IPS-11a (cell line): ENCODE measurements at regions not wholly inside any gene's neighbourhood (a gene's known extent, or its start where the extent isn't known, plus 50 kb on each side); places are given as distances from the start of the nearest gene placed in this dataset.

Experiments
- H3K4me3 ChIP-seq: one replicate; pipeline ENCODE4 v1.5.1; 2013; ENCODE audit warnings: low read depth, low read length, control low read depth

DNA sequence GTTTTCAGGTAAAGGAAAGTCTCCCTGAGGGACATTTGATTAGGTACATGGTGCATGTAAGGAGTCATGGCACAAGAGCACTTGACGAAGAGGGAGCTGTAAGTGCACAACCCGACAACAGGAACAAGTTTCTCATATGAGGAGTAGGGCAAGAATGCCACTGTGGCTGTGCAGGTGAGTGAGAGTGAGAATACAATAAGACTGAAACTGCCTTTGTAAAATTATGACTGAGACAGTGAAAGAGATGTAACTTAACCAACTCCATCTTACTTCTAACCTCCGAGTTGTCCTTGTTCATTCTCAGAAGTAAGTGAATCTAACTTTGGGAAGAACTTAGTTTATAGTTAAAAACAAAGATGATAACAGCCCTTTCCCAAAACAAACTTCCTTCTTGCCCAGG is 1025.8 kb upstream of the CNTNAP5 start:
- no peak overlapping the region for H3K4me3 ChIP-seq

- H3K4me3 ChIP-seq = no peak overlapping the region
Observed at GRCh38 chr2:122999821-123000220, 1025.3 kb upstream of the CNTNAP5 start.

DNA sequence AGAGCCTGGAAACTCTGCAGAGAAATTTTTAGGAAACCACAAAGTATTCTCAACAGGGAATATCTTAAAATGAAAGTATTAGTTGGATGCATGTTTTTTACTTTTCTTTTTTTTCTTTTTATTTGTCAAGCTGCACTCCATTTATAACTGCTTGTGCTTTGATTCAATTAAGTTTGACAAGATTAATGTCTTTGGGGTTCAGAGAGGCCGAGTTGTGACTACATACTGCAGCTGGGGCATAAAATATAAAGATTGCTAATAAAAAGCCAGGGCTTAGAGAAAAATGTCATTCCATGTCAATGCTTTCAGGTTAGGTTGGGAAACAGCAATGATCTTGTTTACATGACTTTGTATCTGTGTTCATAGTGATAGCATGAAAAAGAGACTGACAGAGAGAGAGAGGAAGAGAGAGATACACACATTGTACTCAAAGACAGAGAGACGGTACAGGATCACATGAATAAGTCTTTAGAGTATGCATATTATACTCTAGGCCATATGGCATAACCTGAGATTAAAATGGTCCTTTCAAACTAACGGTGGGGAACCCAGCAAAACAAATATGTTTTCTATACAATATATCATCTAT is 1022.3 kb upstream of the CNTNAP5 start:
- H3K4me3 ChIP-seq = no peak overlapping the region

- no peak overlapping the region for H3K4me3 ChIP-seq
Observed at GRCh38 chr2:123015186-123015585, 1009.9 kb upstream of the CNTNAP5 start.

- no peak overlapping the region for H3K4me3 ChIP-seq
Observed at GRCh38 chr2:123035541-123035940, 989.5 kb upstream of the CNTNAP5 start.

DNA sequence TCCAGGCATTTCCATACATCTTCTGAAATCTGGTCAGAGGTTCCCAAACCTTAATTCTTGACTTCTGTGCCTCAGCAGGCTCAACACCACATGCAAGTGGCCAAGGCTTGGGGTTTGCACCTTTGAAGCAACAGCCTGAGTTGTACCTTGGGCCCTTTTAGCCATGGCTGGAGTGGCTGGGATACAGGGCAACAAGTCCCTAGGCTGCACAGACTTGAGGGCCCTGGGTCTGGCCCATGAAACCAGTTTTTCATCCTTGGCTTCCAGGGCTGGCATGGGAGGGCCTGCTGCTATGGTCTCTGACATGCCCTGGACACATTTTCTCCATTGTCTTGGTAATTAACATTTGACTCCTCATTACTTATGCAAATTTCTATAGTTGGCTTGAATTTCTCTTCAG is 988.8 kb upstream of the CNTNAP5 start:
- H3K4me3 ChIP-seq = no peak overlapping the region

DNA sequence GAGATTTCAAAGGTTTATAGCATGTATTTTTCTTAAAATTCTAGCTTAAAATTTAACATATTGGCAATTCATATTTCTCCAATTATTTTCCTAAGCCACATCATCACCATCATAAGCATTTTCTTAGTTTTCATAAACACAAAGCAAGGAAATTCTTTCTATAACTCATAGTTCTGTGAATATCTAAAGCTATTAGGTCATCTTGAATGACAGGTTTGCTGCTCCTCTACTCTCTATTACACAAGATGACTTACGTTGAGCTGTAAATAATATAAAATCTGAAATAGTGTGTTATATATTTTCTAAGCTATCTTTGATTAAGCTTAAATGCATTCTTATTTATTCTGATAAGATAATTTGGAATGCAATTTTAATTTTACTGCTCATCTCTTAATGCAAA is 984.6 kb upstream of the CNTNAP5 start:
- no peak overlapping the region for H3K4me3 ChIP-seq

DNA sequence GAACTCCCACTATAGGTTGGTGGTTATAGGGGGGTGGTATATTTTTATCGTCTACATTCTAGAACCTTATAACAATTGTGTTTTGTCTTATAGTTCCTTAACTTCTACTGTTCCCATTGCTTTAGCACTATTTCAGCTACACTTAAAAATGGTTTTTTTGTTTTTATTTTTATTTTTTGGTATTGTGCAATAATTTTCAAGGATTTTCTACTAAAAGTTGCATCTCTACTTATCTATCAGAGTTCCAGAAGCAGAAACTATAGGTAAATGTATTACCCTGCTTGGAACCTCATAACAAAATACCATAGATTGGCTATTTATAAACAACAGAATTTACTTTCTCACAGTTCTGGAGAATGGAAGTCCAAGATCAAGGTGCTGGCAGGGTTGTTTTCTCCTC is 981.6 kb upstream of the CNTNAP5 start:
- H3K4me3 ChIP-seq = no peak overlapping the region

GRCh38 chr2:123045713-123046112 is 979.4 kb upstream of the CNTNAP5 start:
- H3K4me3 ChIP-seq = no peak overlapping the region

DNA sequence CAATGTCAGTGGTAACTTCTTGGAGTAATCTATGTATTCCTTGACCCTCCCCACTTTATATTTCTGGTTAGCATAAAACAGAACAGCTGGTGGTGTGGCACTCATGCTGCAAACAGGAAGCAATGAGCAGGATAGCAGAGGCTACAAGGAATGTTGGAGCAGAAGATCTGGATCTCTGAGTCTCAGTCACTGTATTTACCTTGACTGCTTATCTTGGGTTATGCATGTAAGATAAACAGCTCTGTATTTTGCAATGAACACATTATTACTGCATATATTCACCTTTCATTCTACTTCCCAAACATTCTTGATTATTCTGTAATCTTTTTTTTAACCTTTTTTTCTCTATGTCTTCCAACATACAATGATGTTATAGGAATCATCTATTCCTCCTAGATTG is 977.9 kb upstream of the CNTNAP5 start:
- no peak overlapping the region for H3K4me3 ChIP-seq

DNA sequence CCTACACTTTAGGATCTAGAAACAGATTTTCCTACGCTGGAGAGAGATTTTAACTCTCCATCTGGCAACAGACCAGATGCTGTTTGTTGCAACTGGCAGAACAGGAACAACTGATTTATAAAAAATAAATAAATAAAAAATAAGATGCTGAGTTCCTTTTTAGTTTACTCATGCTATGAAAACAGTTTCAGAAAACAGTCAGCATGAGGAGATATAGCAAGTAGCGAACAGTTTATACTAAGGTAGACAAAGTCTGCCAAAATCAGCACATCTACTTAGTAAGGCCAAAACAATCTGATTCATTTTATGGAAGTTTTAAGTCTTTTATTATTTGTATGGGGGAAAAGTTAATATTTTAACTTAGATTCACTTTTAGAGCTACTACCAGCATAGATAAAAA is 974.0 kb upstream of the CNTNAP5 start:
- H3K4me3 ChIP-seq = no peak overlapping the region

DNA sequence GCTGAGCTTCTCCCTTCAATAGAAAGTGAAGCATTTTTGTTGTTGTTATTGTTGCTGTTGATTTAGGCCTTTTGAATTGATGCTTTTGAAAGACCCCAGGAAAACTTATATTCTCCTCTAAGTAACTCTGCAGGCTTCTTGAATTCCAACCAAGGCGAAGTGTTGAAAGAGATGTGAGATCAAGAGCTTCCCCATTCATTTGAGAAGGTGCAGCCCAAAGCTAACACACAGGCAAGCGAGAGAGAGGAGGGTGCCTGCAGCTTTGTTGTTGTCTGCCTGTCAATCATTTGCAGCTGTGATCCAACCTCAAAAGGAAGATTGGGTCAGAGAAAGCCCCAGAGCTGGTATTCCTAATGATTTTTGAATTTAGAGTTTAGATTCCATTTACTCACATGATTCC is 963.6 kb upstream of the CNTNAP5 start:
- no peak overlapping the region for H3K4me3 ChIP-seq

DNA sequence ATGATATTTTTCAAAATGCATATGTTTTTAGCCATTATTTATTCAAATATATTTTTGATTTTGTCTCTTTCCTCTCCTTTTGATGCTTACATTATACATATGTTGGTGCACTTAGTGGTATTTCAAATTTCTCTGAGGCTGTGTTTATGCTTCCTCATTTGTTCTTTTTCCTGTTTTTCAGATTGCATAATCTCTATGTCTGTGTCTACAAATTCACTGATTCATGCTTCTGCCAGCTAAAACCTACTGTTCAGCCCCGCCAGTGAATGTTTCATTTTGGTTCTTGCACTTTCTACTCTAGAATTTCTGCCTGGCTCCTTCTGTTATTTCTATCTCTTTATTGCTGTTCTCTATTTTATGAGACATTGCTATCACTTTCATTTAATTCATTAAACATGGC is 951.7 kb upstream of the CNTNAP5 start:
- H3K4me3 ChIP-seq = no peak overlapping the region

- H3K4me3 ChIP-seq = no peak overlapping the region
Observed at GRCh38 chr2:123073956-123074355, 951.1 kb upstream of the CNTNAP5 start.

- no peak overlapping the region for H3K4me3 ChIP-seq
Observed at GRCh38 chr2:123077101-123077500, 948.0 kb upstream of the CNTNAP5 start.

GRCh38 chr2:123080331-123080730 is 944.8 kb upstream of the CNTNAP5 start:
- no peak overlapping the region for H3K4me3 ChIP-seq

- no peak overlapping the region for H3K4me3 ChIP-seq
Observed at GRCh38 chr2:123085484-123085883, 939.6 kb upstream of the CNTNAP5 start.

- H3K4me3 ChIP-seq = no peak overlapping the region
Observed at GRCh38 chr2:123086613-123087385, 938.3 kb upstream of the CNTNAP5 start.

DNA sequence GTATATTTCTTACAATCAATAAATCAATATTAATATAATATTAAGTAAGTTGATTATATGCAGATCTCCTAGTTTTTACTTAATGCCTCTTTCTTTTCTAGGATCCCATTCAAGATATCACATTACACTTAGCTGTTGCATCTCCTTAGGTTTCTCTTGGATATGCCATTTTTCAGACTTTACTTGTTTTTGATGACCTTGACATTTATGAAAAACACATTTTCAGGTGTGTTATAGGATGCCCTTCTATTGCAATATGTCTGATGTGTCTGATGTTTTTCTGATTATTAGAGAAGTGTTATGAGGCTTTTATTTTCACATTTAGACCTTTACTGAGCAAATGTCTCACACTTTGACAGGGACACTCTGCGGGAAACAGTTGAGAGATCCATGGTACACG is 933.6 kb upstream of the CNTNAP5 start:
- no peak overlapping the region for H3K4me3 ChIP-seq

DNA sequence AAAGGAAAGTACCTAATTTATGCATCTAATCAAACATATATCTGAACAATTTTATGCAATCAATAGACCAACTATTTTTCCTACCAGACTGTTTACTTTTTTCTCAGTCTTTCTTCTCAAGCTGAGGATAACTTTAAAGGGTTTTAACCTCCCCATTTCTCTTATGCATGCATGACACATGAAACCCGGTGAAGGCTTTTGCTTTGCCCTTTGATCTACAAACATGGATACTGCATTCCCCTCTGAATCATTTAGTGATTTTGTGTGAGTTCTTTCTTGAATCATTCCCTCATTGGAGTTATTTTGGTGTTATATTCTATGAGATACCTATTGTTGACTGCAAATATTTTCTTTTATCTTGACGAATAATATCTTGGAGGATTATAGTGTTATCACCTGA is 931.9 kb upstream of the CNTNAP5 start:
- no peak overlapping the region for H3K4me3 ChIP-seq

DNA sequence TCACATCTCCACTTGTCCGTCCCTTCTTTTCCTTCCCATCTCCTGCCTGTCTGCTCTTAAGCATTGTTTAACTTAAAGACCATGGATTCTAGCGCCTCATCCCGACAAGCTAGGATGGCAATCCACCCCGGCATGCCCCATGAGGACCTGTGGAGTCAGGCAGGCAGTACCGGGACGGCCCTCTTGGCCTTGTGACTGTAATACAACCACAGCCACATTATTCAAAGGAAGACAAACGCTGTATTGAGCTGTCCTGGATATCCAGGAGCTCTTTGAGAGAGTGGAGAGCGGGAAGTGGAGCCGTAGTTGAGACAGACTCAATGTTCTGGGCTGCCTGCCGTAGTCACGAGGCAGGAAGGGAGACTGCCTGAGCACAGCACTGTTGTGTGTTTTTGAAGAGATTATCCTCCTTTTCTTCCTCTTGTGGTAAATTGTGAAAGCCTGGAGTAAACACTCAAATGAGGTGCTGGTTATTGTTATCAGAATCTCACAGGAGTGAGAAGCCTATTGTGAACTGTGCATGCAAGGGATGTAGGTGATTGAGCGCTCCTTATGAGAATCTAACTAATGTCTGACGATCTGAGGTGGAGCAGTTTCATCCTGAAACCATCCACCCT is 929.8 kb upstream of the CNTNAP5 start:
- no peak overlapping the region for H3K4me3 ChIP-seq

DNA sequence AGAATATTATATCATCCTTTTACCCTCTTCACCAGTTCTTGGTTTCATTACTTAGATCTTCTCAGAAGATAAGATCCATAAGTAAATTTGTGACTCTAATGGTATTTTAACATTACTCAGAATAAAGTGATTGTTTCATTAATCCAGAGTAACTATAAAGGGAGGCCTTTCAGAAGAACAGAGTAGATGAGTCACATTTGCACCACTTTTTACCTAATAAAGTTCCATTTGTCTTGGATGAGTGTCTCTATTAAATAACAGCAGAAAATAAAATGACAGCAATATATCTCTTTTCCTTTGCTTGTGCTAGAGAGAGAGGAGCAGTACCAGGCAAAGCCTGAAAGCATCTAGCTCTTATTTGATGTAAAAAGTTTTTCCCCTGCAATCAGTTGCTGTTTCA is 926.5 kb upstream of the CNTNAP5 start:
- no peak overlapping the region for H3K4me3 ChIP-seq
